Amygdala (tissue), 56 donors: ENCODE measurements at regions not wholly inside any gene's neighbourhood (a gene's known extent, or its start where the extent isn't known, plus 50 kb on each side); places are given as distances from the start of the nearest gene placed in this dataset.
"Not testable (repeated sequence)": the region's sequence is repeated elsewhere in the genome, so short reads cannot be mapped to it uniquely, and the experiment has no call there.

Experiments
- DNase-seq, 56 donors: peaks; one replicate each; lab custom pipeline; 2025; lab: John Stamatoyannopoulos, UW

DNA sequence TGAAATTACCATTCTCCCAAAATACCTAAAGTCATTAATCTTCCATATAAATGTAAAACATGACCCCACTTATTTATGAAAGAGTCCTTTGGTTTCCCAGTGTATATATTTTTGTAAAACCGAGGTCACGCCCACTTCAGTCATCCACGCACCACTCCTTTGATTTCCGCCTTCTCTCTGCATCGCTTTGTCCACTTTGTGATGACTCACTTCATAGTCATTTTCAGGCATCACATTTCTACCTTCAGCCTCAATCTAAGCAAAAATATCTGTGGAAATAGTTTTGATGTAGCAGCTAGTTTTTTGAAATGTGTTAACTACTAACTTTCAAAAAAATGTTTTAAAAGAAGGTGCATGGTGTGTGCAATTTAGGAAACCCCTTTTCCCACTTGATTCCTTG lies 793.5 kb upstream of the SOX11 start:
- no peak for DNase-seq

DNA sequence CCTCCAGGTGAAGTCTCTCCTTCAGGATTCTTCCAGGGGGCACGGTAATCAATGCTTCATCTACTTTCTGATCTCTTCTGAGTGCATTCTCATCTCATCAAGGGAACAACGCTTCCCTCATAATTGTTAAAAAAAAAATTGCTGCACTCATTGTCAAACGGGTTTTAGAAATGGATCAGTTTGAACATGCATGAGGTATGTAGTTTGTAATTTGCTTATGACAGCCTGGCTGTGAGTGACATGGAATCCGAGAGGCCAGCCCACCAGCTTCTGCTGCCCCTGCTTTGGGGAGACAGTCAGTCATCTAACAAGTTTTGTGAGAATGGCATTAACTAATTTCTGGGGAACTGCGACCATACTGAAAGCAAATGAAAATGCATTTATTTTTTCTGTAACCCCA lies 791.9 kb upstream of the SOX11 start:
- no peak for DNase-seq

- DNase-seq, result no peak
Observed at GRCh38 chr2:4900861-4901770, 791.1 kb upstream of the SOX11 start.

GRCh38 chr2:4903656-4904348 lies 788.4 kb upstream of the SOX11 start:
- peak in 12 of 56 donors; percentile 2 to 38 (median 12) for DNase-seq

- no peak for DNase-seq
Observed at GRCh38 chr2:4908461-4908860, 783.7 kb upstream of the SOX11 start.

DNA sequence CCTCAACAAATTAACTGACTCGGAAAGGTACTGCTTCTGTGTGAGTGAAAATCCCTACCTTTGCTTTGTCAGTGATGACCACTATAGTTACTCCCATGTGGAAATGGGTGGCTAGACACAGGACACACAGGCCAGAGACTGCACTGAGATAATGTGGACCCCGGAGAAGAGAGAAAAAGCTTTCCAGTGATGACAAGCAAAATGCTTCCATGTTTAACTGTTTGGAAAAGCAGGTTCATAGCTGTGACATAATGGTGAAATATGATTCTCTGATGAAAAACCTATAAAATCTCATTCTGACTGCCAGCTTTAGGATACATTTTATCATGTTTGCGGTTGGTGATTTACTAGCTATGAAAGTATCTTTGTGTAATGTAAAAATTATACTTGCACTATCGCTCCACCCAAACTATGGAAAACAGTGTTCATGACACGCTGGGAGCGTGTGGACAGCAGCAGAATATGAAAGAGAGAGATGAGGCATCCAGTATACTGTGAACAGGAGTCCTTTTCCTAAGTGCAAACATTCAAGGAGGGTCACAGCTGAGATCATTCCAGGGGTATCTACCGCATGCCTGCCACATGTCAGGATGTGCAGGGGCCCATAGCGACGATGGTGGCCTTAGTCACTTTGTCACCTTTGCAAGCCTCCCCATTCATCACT lies 782.7 kb upstream of the SOX11 start:
- no peak for DNase-seq

- DNase-seq, result no peak
Observed at GRCh38 chr2:4914036-4914435, 778.1 kb upstream of the SOX11 start.

DNA sequence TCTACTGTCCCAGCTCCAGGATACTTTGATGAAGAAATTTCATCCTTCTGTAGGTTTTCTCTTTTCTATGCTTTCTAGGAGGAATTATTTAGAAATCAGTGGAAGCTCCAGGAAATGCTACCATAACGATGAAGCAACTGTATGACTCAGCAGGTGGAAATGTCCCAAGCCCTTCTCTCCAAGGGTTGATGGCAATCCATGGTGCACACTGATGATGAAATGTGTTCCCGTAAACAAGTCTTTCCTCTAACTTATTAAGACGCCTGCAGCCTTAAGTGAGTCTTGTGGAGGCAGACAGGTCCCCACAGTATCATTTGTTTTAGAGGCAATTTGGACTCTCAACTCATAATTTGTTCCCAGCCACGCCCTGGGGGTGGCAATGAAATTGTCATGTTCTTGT lies 777.6 kb upstream of the SOX11 start:
- no peak for DNase-seq

GRCh38 chr2:4915357-4915756 lies 776.8 kb upstream of the SOX11 start:
- DNase-seq, result no peak

- no peak for DNase-seq
Observed at GRCh38 chr2:4916094-4916493, 776.1 kb upstream of the SOX11 start.

- DNase-seq, result no peak
Observed at GRCh38 chr2:4930704-4931103, 761.5 kb upstream of the SOX11 start.

- no peak for DNase-seq
Observed at GRCh38 chr2:4931721-4932365, 760.3 kb upstream of the SOX11 start.

- DNase-seq, result not testable (repeated sequence)
Observed at GRCh38 chr2:4935291-4935690, 756.9 kb upstream of the SOX11 start.

DNA sequence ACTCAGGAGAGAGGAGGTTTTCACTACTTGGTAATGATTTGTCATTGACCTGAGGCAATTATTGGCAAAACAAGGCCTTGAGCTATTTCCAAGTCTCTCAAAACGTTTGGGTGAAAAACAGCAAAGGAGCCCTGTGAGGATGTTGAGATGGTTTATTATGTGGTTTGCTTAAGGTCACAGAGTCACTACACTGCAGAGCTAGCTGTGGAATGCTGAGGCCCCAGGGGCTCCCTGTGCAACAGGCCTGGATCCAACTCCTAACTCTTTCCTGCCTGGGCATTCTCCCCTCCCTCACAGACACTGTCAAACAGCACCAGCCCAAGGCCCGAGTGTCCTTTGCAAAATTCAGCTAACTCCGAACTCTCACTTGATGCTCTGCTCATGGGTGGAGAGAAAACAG lies 754.6 kb upstream of the SOX11 start:
- no peak for DNase-seq

DNA sequence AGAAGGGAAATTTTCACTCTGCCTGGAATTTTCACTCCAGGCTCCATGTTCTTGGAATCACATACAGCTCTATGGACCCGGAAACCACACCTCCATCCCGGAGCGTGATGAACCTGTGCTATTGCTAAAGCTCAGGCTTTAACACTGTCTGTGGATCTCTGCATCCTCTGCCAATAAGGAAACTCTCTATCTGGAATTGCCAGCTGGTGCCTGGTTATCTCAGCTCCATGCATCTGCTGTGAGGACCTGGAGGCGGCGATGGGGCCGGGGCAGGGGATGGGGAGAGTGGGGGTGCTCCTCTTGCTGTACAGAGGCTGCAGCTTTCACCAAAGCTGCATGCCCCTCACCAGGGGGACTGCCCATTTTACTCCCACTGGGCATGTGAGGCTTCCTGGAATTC lies 754.0 kb upstream of the SOX11 start:
- no peak for DNase-seq

GRCh38 chr2:4942441-4942840 lies 749.7 kb upstream of the SOX11 start:
- DNase-seq, result no peak

- DNase-seq, result no peak
Observed at GRCh38 chr2:4947911-4948310, 744.3 kb upstream of the SOX11 start.

DNA sequence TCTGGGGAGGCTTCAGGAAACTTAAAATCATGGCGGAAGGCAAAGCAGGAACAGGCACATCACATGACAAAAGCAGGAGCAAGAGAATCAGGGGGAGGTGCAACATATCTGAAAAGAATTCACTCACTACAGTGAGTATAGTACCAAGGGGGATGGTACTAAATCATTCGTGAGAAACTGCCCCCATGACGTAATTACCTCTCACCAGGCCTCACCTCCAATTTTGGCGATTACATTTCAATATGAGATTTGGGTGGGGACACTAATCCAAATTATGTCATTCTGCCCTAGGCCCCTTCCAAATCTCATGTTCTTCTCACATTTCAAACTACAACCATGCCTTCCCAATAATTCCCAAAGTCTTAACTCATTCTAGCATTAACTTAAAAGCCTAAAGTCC lies 740.8 kb upstream of the SOX11 start:
- no peak for DNase-seq

- no peak for DNase-seq
Observed at GRCh38 chr2:4959219-4959618, 733.0 kb upstream of the SOX11 start.

- no peak for DNase-seq
Observed at GRCh38 chr2:4962419-4962818, 729.8 kb upstream of the SOX11 start.

DNA sequence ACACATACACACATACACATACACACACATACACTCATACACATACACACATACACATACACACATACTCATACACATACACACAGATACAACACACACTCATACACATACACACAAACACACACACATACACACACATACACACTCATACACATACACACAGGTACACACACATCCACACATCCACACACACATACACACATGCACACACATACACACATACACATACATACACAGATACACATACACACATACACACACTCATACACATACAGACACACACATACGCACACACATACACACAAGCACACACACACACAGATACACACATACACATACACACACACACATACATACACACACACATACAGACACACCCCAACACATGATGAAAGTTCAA lies 729.1 kb upstream of the SOX11 start:
- no peak for DNase-seq
